ENCODE measurements at regions not wholly inside any gene's neighbourhood (a gene's known extent, or its start where the extent isn't known, plus 50 kb on each side); places are given as distances from the start of the nearest gene placed in this dataset.

DNA sequence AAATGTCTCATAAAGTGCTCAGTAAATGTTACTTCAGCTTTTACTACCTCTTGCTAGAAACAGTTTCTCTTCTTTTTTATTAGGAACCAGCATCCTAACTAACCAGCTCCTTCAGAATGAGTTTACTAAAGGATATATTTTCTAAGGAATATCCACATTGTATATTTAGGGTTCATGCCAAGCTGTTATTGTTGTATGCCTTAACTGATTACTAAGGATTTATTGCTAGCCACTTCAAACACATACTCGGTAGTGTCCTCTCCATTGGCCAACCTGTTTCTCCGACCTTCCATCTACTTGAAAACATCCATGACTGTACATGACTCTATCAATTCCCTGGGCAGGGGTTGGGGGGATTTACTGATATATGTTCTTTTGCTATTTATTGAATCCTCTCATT is 906.3 kb upstream of the SORCS1 start:
- H3K4ac ChIP-seq (ENCODE audit: low read depth, low read length) = no peak overlapping the region
- H2BK5ac ChIP-seq (ENCODE audit: insufficient read length, low read length) = no peak overlapping the region
- H3K18ac ChIP-seq (ENCODE audit: insufficient read length, low read depth, low read length) = no peak overlapping the region
- no peak overlapping the region for H2BK20ac ChIP-seq (ENCODE audit: low read depth, low read length, poor library complexity, severe bottlenecking)
- no peak overlapping the region for H3K14ac ChIP-seq (ENCODE audit: insufficient read depth, low read length)
- no peaks in the 10 kb centered on the region for H3K27me3 Mint-ChIP-seq (ENCODE audit: low read depth)
- H3K4me2 ChIP-seq (ENCODE audit: insufficient read depth, insufficient read length, low read length) = no peak overlapping the region
- no peak overlapping the region for H3T11ph ChIP-seq (ENCODE audit: low read length)
- H2BK12ac ChIP-seq (ENCODE audit: insufficient read length, low read depth, low read length) = no peak overlapping the region
- no peaks in the 10 kb centered on the region for H3K79me1 ChIP-seq (ENCODE audit: insufficient read depth, low read depth, low read length, poor library complexity, severe bottlenecking)
- no peak for DNase-seq
- no peaks in the 10 kb centered on the region for H3K27me3 ChIP-seq (ENCODE audit: insufficient read depth, low read length)
- H3K23me2 ChIP-seq (ENCODE audit: insufficient read length, low read depth, low read length, poor library complexity, severe bottlenecking) = no peaks in the 10 kb centered on the region
- no peak overlapping the region for H4K5ac ChIP-seq (ENCODE audit: insufficient read length, low read depth, low read length)
- no peak overlapping the region for H3K56ac ChIP-seq (ENCODE audit: insufficient read length, low read depth, low read length)
- WGBS (ENCODE audit: extremely low coverage, insufficient read length, low lambda C conversion rate) = no CpG with 5 or more reads among the region's 2 CpGs
- H4K8ac ChIP-seq (replicated peaks; ENCODE audit: insufficient read length, low read depth, low read length) = no peak overlapping the region
- no peaks in the 10 kb centered on the region for H3K79me2 ChIP-seq (ENCODE audit: insufficient read depth, low read length)
- no peaks in the 10 kb centered on the region for H3K36me3 Mint-ChIP-seq (ENCODE audit: insufficient read depth in 1 of 3, low read depth in 3 of 3)
- TF ChIP-seq, protein P1, sequence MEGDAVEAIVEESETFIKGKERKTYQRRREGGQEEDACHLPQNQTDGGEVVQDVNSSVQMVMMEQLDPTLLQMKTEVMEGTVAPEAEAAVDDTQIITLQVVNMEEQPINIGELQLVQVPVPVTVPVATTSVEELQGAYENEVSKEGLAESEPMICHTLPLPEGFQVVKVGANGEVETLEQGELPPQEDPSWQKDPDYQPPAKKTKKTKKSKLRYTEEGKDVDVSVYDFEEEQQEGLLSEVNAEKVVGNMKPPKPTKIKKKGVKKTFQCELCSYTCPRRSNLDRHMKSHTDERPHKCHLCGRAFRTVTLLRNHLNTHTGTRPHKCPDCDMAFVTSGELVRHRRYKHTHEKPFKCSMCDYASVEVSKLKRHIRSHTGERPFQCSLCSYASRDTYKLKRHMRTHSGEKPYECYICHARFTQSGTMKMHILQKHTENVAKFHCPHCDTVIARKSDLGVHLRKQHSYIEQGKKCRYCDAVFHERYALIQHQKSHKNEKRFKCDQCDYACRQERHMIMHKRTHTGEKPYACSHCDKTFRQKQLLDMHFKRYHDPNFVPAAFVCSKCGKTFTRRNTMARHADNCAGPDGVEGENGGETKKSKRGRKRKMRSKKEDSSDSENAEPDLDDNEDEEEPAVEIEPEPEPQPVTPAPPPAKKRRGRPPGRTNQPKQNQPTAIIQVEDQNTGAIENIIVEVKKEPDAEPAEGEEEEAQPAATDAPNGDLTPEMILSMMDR (conservative IDR thresholded peaks at IDR 0.05) = no peak
- no peak overlapping the region for H2BK15ac ChIP-seq (ENCODE audit: low read depth, low read length)
- no peaks in the 10 kb centered on the region for H3K9me3 ChIP-seq (ENCODE audit: control insufficient read depth, low read depth, low read length)
- H3K4me1 ChIP-seq (ENCODE audit: insufficient read depth, low read length) = no peaks in the 10 kb centered on the region
- H3K23ac ChIP-seq (ENCODE audit: insufficient read length, low read depth, low read length) = no peak overlapping the region
- H2AFZ ChIP-seq (ENCODE audit: low read length) = no peak overlapping the region
- H2AK5ac ChIP-seq (ENCODE audit: insufficient read length, low read length) = no peak overlapping the region
- H2BK120ac ChIP-seq (ENCODE audit: low read depth, low read length, poor library complexity, severe bottlenecking) = no peak overlapping the region
- H4K20me1 ChIP-seq (ENCODE audit: control insufficient read depth, insufficient read depth, insufficient read length) = no peaks in the 10 kb centered on the region
- no peak overlapping the region for H4K91ac ChIP-seq (ENCODE audit: insufficient read length, low read depth, low read length)
- no peak overlapping the region for H3K27ac ChIP-seq (ENCODE audit: insufficient read length, low read depth, low read length)
- H3K4me3 Mint-ChIP-seq = no peak overlapping the region
- no peaks in the 10 kb centered on the region; a peak in 1 of 5 replicates for H3K9me3 Mint-ChIP-seq
- no peaks in the 10 kb centered on the region for H3K4me1 Mint-ChIP-seq
- H3K27ac Mint-ChIP-seq = no peak overlapping the region
- no peak overlapping the region for H3K9ac ChIP-seq (ENCODE audit: extremely low read depth, insufficient read length, low read length)

Measured in H9 (cell line).